Memory B cell (primary cell): ENCODE measurements at regions not wholly inside any gene's neighbourhood (a gene's known extent, or its start where the extent isn't known, plus 50 kb on each side); places are given as distances from the start of the nearest gene placed in this dataset.

ENCODE experiments used
- ATAC-seq: fragments of 150-1000 bp; cut with Tn5 transposase; 2 replicates; pipeline ENCODE4 v1.10.0; 2021; ENCODE audit warnings: low read depth, mild to moderate bottlenecking, moderate library complexity
- DNase-seq, 2 donors: peaks; one replicate each; pipeline ENCODE4 v3.0.0; 2022; ENCODE audit warnings: low spot score in 2 of 2
- H3K27ac Mint-ChIP-seq: one replicate; pipeline ENCODE4 v1.8.0; 2022; ENCODE audit warnings: mild to moderate bottlenecking, moderate library complexity, mixed read lengths
- H3K27me3 Mint-ChIP-seq: one replicate; pipeline ENCODE4 v1.8.0; 2022; ENCODE audit warnings: mixed read lengths
- H3K36me3 Mint-ChIP-seq: one replicate; pipeline ENCODE4 v1.8.0; 2022; ENCODE audit warnings: mild to moderate bottlenecking, mixed read lengths
- H3K4me1 Mint-ChIP-seq: one replicate; pipeline ENCODE4 v1.8.0; 2022; ENCODE audit warnings: mixed read lengths
- H3K4me3 Mint-ChIP-seq: one replicate; pipeline ENCODE4 v1.8.0; 2022; ENCODE audit warnings: mild to moderate bottlenecking, moderate library complexity, mixed read lengths
- H3K9me3 Mint-ChIP-seq: one replicate; pipeline ENCODE4 v1.8.0; 2022; ENCODE audit warnings: mixed read lengths

GRCh38 chr19:32199501-32200040, 145.8 kb upstream of the ZNF507 start:
- no peaks in the 10 kb centered on the region for H3K9me3 Mint-ChIP-seq
- peaks cover 5% of the 10 kb centered on the region for H3K27me3 Mint-ChIP-seq
- ATAC-seq (no peak), DNase-seq (no peak)
- no peaks in the 10 kb centered on the region for H3K4me1 Mint-ChIP-seq
- H3K36me3 Mint-ChIP-seq, result no peaks in the 10 kb centered on the region
- H3K27ac Mint-ChIP-seq, result no peak overlapping the region
- no peak overlapping the region for H3K4me3 Mint-ChIP-seq

- Mint-ChIP-seq H3K4me1 (no peaks in the 10 kb centered on the region), H3K27me3 (peaks cover 5% of the 10 kb centered on the region), H3K9me3 (no peaks in the 10 kb centered on the region), H3K27ac (no peak overlapping the region), H3K4me3 (no peak overlapping the region), H3K36me3 (no peaks in the 10 kb centered on the region)
- DNase-seq, result no peak
- no peak for ATAC-seq
Observed at GRCh38 chr19:32200312-32201038, 144.9 kb upstream of the ZNF507 start.

GRCh38 chr19:32201211-32201610, 144.2 kb upstream of the ZNF507 start:
- Mint-ChIP-seq H3K4me1 (no peaks in the 10 kb centered on the region), H3K36me3 (no peaks in the 10 kb centered on the region), H3K27me3 (peaks cover 5% of the 10 kb centered on the region), H3K4me3 (no peak overlapping the region), H3K27ac (no peak overlapping the region), H3K9me3 (no peaks in the 10 kb centered on the region)
- DNase-seq, result no peak
- no peak for ATAC-seq

- no peaks in the 10 kb centered on the region for H3K36me3 Mint-ChIP-seq
- no peak for ATAC-seq
- no peaks in the 10 kb centered on the region for H3K9me3 Mint-ChIP-seq
- DNase-seq, result no peak
- H3K27ac Mint-ChIP-seq, result no peak overlapping the region
- no peaks in the 10 kb centered on the region for H3K4me1 Mint-ChIP-seq
- H3K27me3 Mint-ChIP-seq, result peaks cover 5% of the 10 kb centered on the region
- no peak overlapping the region for H3K4me3 Mint-ChIP-seq
Observed at GRCh38 chr19:32201636-32202051, 143.8 kb upstream of the ZNF507 start.

- Mint-ChIP-seq H3K36me3 (no peaks in the 10 kb centered on the region), H3K27ac (no peak overlapping the region), H3K27me3 (peaks cover 5% of the 10 kb centered on the region), H3K4me1 (no peaks in the 10 kb centered on the region), H3K4me3 (no peak overlapping the region), H3K9me3 (peaks cover under 1% of the 10 kb centered on the region)
- no peak for ATAC-seq
- no peak for DNase-seq
Observed at GRCh38 chr19:32202244-32202643, 143.2 kb upstream of the ZNF507 start.

GRCh38 chr19:32203161-32203560, 142.2 kb upstream of the ZNF507 start:
- H3K27me3 Mint-ChIP-seq, result peaks cover 5% of the 10 kb centered on the region
- H3K4me3 Mint-ChIP-seq, result no peak overlapping the region
- ATAC-seq (no peak), DNase-seq (no peak)
- no peaks in the 10 kb centered on the region for H3K36me3 Mint-ChIP-seq
- no peaks in the 10 kb centered on the region for H3K4me1 Mint-ChIP-seq
- peaks cover 2% of the 10 kb centered on the region for H3K9me3 Mint-ChIP-seq
- no peak overlapping the region for H3K27ac Mint-ChIP-seq

- Mint-ChIP-seq H3K27me3 (peaks cover 5% of the 10 kb centered on the region), H3K27ac (no peak overlapping the region), H3K36me3 (no peaks in the 10 kb centered on the region), H3K4me3 (no peak overlapping the region), H3K4me1 (no peaks in the 10 kb centered on the region), H3K9me3 (peaks cover 8% of the 10 kb centered on the region)
- ATAC-seq (no peak), DNase-seq (no peak)
Observed at GRCh38 chr19:32206065-32206464, 139.3 kb upstream of the ZNF507 start.

- H3K9me3 Mint-ChIP-seq, result peaks cover 18% of the 10 kb centered on the region
- no peaks in the 10 kb centered on the region for H3K4me1 Mint-ChIP-seq
- DNase-seq (no peak), ATAC-seq (no peak)
- H3K27ac Mint-ChIP-seq, result no peak overlapping the region
- H3K4me3 Mint-ChIP-seq, result no peak overlapping the region
- H3K27me3 Mint-ChIP-seq, result peaks cover 3% of the 10 kb centered on the region
- no peaks in the 10 kb centered on the region for H3K36me3 Mint-ChIP-seq
Observed at GRCh38 chr19:32208060-32208459, 137.3 kb upstream of the ZNF507 start.

- DNase-seq (no peak), ATAC-seq (no peak)
- Mint-ChIP-seq H3K4me1 (no peaks in the 10 kb centered on the region), H3K9me3 (peaks cover 4% of the 10 kb centered on the region), H3K36me3 (no peaks in the 10 kb centered on the region), H3K27me3 (peaks cover 13% of the 10 kb centered on the region), H3K4me3 (no peak overlapping the region), H3K27ac (no peak overlapping the region)
Observed at GRCh38 chr19:32219392-32219791, 126.0 kb upstream of the ZNF507 start.

GRCh38 chr19:32219881-32220472, 125.4 kb upstream of the ZNF507 start:
- Mint-ChIP-seq H3K9me3 (peaks cover 4% of the 10 kb centered on the region), H3K4me3 (no peak overlapping the region), H3K27ac (no peak overlapping the region), H3K36me3 (no peaks in the 10 kb centered on the region), H3K27me3 (peaks cover 16% of the 10 kb centered on the region), H3K4me1 (no peaks in the 10 kb centered on the region)
- DNase-seq (no peak), ATAC-seq (no peak)

GRCh38 chr19:32220951-32221350, 124.5 kb upstream of the ZNF507 start:
- H3K27ac Mint-ChIP-seq, result no peak overlapping the region
- no peaks in the 10 kb centered on the region for H3K36me3 Mint-ChIP-seq
- no peaks in the 10 kb centered on the region for H3K4me1 Mint-ChIP-seq
- ATAC-seq, result no peak
- no peak overlapping the region for H3K4me3 Mint-ChIP-seq
- peaks cover 16% of the 10 kb centered on the region for H3K27me3 Mint-ChIP-seq
- H3K9me3 Mint-ChIP-seq, result peaks cover 1% of the 10 kb centered on the region
- no peak for DNase-seq

GRCh38 chr19:32222556-32222955, 122.9 kb upstream of the ZNF507 start:
- H3K27ac Mint-ChIP-seq, result no peak overlapping the region
- no peaks in the 10 kb centered on the region for H3K36me3 Mint-ChIP-seq
- no peak for DNase-seq
- ATAC-seq, result no peak
- no peak overlapping the region for H3K4me3 Mint-ChIP-seq
- H3K4me1 Mint-ChIP-seq, result no peaks in the 10 kb centered on the region
- H3K9me3 Mint-ChIP-seq, result peaks cover 1% of the 10 kb centered on the region
- peaks cover 16% of the 10 kb centered on the region for H3K27me3 Mint-ChIP-seq

- no peaks in the 10 kb centered on the region for H3K4me1 Mint-ChIP-seq
- DNase-seq, result no peak
- H3K9me3 Mint-ChIP-seq, result peaks cover 1% of the 10 kb centered on the region
- H3K27ac Mint-ChIP-seq, result no peak overlapping the region
- no peaks in the 10 kb centered on the region for H3K36me3 Mint-ChIP-seq
- H3K4me3 Mint-ChIP-seq, result no peak overlapping the region
- peaks cover 16% of the 10 kb centered on the region for H3K27me3 Mint-ChIP-seq
- ATAC-seq, result no peak
Observed at GRCh38 chr19:32223106-32223505, 122.3 kb upstream of the ZNF507 start.

GRCh38 chr19:32223595-32224370, 121.6 kb upstream of the ZNF507 start:
- DNase-seq, result no peak
- ATAC-seq, result no peak
- Mint-ChIP-seq H3K27me3 (peaks cover 16% of the 10 kb centered on the region), H3K4me3 (no peak overlapping the region), H3K36me3 (no peaks in the 10 kb centered on the region), H3K9me3 (no peaks in the 10 kb centered on the region), H3K4me1 (no peaks in the 10 kb centered on the region), H3K27ac (no peak overlapping the region)
